ENCODE measurements at regions not wholly inside any gene's neighbourhood (a gene's known extent, or its start where the extent isn't known, plus 50 kb on each side); places are given as distances from the start of the nearest gene placed in this dataset.

- TF ChIP-seq, protein P1, sequence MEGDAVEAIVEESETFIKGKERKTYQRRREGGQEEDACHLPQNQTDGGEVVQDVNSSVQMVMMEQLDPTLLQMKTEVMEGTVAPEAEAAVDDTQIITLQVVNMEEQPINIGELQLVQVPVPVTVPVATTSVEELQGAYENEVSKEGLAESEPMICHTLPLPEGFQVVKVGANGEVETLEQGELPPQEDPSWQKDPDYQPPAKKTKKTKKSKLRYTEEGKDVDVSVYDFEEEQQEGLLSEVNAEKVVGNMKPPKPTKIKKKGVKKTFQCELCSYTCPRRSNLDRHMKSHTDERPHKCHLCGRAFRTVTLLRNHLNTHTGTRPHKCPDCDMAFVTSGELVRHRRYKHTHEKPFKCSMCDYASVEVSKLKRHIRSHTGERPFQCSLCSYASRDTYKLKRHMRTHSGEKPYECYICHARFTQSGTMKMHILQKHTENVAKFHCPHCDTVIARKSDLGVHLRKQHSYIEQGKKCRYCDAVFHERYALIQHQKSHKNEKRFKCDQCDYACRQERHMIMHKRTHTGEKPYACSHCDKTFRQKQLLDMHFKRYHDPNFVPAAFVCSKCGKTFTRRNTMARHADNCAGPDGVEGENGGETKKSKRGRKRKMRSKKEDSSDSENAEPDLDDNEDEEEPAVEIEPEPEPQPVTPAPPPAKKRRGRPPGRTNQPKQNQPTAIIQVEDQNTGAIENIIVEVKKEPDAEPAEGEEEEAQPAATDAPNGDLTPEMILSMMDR (IDR thresholded peaks at IDR 0.05), result no peak
- TF ChIP-seq POLR2A (IDR thresholded peaks at IDR 0.05) (no peak), EP300 (IDR thresholded peaks at IDR 0.05) (peak in 1 of 2 donors; percentile 38)
Observed at GRCh38 chr20:2217857-2218539, 77.8 kb upstream of the TGM3 start.
